ENCODE measurements at regions not wholly inside any gene's neighbourhood (a gene's known extent, or its start where the extent isn't known, plus 50 kb on each side); places are given as distances from the start of the nearest gene placed in this dataset.
"Not testable (repeated sequence)": the region's sequence is repeated elsewhere in the genome, so short reads cannot be mapped to it uniquely, and the experiment has no call there.

DNA sequence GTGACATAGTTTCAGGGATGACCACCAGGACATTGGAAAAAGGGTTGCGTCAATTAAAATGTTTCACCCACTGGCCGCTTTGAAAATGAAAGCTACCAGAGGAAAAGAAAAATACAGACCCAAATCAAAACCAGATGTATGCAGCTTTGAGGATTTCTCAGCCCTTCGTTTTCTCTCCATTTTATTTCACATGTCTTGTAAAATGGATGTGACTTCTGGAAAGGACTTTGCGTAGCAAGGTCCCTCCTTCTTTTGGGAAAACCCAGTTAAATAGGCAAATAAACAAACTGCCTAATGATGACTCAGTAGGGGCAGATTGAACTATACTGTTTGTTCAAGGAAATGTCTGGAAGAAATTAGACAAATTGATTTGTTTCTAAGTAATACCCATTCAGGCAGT, 616.0 kb upstream of the AMELY start:
- TF ChIP-seq, protein P1, sequence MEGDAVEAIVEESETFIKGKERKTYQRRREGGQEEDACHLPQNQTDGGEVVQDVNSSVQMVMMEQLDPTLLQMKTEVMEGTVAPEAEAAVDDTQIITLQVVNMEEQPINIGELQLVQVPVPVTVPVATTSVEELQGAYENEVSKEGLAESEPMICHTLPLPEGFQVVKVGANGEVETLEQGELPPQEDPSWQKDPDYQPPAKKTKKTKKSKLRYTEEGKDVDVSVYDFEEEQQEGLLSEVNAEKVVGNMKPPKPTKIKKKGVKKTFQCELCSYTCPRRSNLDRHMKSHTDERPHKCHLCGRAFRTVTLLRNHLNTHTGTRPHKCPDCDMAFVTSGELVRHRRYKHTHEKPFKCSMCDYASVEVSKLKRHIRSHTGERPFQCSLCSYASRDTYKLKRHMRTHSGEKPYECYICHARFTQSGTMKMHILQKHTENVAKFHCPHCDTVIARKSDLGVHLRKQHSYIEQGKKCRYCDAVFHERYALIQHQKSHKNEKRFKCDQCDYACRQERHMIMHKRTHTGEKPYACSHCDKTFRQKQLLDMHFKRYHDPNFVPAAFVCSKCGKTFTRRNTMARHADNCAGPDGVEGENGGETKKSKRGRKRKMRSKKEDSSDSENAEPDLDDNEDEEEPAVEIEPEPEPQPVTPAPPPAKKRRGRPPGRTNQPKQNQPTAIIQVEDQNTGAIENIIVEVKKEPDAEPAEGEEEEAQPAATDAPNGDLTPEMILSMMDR (conservative IDR thresholded peaks at IDR 0.05; ENCODE audit: low read depth in 2 of 2), result not testable (repeated sequence)
- not testable (repeated sequence) for TF ChIP-seq CREB1 (CRISPR knock-in tag; IDR thresholded peaks at IDR 0.05; ENCODE audit: low read depth); POLR2AphosphoS5 (IDR thresholded peaks at IDR 0.05; ENCODE audit: low read depth); EZH2 (IDR thresholded peaks at IDR 0.05; ENCODE audit: low read depth, unreplicated experiment); JUNB (IDR thresholded peaks at IDR 0.05; ENCODE audit: unreplicated experiment); EZH2phosphoT487 (IDR thresholded peaks at IDR 0.05; ENCODE audit: unreplicated experiment); ZNF331 (CRISPR knock-in tag; IDR thresholded peaks at IDR 0.05; ENCODE audit: low read depth); STAT1 (IDR thresholded peaks at IDR 0.05; ENCODE audit: unreplicated experiment); NANOG (IDR thresholded peaks at IDR 0.05; ENCODE audit: borderline replicate concordance); ZNF114 (CRISPR knock-in tag; IDR thresholded peaks at IDR 0.05)
- TF ChIP-seq, protein P2, sequence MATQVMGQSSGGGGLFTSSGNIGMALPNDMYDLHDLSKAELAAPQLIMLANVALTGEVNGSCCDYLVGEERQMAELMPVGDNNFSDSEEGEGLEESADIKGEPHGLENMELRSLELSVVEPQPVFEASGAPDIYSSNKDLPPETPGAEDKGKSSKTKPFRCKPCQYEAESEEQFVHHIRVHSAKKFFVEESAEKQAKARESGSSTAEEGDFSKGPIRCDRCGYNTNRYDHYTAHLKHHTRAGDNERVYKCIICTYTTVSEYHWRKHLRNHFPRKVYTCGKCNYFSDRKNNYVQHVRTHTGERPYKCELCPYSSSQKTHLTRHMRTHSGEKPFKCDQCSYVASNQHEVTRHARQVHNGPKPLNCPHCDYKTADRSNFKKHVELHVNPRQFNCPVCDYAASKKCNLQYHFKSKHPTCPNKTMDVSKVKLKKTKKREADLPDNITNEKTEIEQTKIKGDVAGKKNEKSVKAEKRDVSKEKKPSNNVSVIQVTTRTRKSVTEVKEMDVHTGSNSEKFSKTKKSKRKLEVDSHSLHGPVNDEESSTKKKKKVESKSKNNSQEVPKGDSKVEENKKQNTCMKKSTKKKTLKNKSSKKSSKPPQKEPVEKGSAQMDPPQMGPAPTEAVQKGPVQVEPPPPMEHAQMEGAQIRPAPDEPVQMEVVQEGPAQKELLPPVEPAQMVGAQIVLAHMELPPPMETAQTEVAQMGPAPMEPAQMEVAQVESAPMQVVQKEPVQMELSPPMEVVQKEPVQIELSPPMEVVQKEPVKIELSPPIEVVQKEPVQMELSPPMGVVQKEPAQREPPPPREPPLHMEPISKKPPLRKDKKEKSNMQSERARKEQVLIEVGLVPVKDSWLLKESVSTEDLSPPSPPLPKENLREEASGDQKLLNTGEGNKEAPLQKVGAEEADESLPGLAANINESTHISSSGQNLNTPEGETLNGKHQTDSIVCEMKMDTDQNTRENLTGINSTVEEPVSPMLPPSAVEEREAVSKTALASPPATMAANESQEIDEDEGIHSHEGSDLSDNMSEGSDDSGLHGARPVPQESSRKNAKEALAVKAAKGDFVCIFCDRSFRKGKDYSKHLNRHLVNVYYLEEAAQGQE (IDR thresholded peaks at IDR 0.05; ENCODE audit: unreplicated experiment), result not testable (repeated sequence)
- TF ChIP-seq, protein P3, sequence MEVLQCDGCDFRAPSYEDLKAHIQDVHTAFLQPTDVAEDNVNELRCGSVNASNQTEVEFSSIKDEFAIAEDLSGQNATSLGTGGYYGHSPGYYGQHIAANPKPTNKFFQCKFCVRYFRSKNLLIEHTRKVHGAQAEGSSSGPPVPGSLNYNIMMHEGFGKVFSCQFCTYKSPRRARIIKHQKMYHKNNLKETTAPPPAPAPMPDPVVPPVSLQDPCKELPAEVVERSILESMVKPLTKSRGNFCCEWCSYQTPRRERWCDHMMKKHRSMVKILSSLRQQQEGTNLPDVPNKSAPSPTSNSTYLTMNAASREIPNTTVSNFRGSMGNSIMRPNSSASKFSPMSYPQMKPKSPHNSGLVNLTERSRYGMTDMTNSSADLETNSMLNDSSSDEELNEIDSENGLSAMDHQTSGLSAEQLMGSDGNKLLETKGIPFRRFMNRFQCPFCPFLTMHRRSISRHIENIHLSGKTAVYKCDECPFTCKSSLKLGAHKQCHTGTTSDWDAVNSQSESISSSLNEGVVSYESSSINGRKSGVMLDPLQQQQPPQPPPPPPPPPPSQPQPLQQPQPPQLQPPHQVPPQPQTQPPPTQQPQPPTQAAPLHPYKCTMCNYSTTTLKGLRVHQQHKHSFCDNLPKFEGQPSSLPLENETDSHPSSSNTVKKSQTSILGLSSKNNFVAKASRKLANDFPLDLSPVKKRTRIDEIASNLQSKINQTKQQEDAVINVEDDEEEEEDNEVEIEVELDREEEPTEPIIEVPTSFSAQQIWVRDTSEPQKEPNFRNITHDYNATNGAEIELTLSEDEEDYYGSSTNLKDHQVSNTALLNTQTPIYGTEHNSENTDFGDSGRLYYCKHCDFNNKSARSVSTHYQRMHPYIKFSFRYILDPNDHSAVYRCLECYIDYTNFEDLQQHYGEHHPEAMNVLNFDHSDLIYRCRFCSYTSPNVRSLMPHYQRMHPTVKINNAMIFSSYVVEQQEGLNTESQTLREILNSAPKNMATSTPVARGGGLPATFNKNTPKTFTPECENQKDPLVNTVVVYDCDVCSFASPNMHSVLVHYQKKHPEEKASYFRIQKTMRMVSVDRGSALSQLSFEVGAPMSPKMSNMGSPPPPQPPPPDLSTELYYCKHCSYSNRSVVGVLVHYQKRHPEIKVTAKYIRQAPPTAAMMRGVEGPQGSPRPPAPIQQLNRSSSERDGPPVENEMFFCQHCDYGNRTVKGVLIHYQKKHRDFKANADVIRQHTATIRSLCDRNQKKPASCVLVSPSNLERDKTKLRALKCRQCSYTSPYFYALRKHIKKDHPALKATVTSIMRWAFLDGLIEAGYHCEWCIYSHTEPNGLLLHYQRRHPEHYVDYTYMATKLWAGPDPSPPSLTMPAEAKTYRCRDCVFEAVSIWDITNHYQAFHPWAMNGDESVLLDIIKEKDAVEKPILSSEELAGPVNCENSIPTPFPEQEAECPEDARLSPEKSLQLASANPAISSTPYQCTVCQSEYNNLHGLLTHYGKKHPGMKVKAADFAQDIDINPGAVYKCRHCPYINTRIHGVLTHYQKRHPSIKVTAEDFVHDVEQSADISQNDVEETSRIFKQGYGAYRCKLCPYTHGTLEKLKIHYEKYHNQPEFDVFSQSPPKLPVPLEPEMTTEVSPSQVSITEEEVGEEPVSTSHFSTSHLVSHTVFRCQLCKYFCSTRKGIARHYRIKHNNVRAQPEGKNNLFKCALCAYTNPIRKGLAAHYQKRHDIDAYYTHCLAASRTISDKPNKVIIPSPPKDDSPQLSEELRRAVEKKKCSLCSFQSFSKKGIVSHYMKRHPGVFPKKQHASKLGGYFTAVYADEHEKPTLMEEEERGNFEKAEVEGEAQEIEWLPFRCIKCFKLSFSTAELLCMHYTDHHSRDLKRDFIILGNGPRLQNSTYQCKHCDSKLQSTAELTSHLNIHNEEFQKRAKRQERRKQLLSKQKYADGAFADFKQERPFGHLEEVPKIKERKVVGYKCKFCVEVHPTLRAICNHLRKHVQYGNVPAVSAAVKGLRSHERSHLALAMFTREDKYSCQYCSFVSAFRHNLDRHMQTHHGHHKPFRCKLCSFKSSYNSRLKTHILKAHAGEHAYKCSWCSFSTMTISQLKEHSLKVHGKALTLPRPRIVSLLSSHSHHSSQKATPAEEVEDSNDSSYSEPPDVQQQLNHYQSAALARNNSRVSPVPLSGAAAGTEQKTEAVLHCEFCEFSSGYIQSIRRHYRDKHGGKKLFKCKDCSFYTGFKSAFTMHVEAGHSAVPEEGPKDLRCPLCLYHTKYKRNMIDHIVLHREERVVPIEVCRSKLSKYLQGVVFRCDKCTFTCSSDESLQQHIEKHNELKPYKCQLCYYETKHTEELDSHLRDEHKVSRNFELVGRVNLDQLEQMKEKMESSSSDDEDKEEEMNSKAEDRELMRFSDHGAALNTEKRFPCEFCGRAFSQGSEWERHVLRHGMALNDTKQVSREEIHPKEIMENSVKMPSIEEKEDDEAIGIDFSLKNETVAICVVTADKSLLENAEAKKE (CRISPR knock-in tag; IDR thresholded peaks at IDR 0.05), result not testable (repeated sequence)
- TF ChIP-seq, protein P4, sequence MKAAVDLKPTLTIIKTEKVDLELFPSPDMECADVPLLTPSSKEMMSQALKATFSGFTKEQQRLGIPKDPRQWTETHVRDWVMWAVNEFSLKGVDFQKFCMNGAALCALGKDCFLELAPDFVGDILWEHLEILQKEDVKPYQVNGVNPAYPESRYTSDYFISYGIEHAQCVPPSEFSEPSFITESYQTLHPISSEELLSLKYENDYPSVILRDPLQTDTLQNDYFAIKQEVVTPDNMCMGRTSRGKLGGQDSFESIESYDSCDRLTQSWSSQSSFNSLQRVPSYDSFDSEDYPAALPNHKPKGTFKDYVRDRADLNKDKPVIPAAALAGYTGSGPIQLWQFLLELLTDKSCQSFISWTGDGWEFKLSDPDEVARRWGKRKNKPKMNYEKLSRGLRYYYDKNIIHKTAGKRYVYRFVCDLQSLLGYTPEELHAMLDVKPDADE (IDR thresholded peaks at IDR 0.05), result not testable (repeated sequence)

Measured in GM23338 (cell line).